Fibroblast of villous mesenchyme (primary cell): ENCODE measurements at regions not wholly inside any gene's neighbourhood (a gene's known extent, or its start where the extent isn't known, plus 50 kb on each side); places are given as distances from the start of the nearest gene placed in this dataset.
"Not testable (repeated sequence)": the region's sequence is repeated elsewhere in the genome, so short reads cannot be mapped to it uniquely, and the experiment has no call there.

Experiments
- DNase-seq: peaks from one replicate; pipeline ENCODE4 v3.0.0-alpha.2; 2010; ENCODE audit warnings: low read depth
- H3K4me3 ChIP-seq: 2 replicates; pipeline ENCODE4 v1.5.1; 2011; ENCODE audit warnings: low read depth, mild to moderate bottlenecking, low read length
- CTCF ChIP-seq: IDR thresholded peaks from 2 replicates; pipeline ENCODE4 v1.5.1; 2012; ENCODE audit warnings: low read depth, mild to moderate bottlenecking, low read length; ENCODE audit not compliant: insufficient read depth

- DNase-seq, result no peak
- no peak overlapping the region for H3K4me3 ChIP-seq
- no peak for TF ChIP-seq CTCF
Observed at GRCh38 chr3:102715030-102715697, 280.3 kb downstream of the ZPLD1 start.

- no peak overlapping the region for H3K4me3 ChIP-seq
- no peak for DNase-seq
- no peak for TF ChIP-seq CTCF
Observed at GRCh38 chr3:102718651-102719050, 283.8 kb downstream of the ZPLD1 start.

- TF ChIP-seq CTCF, result no peak
- H3K4me3 ChIP-seq, result no peak overlapping the region
- no peak for DNase-seq
Observed at GRCh38 chr3:102722317-102722716, 287.5 kb downstream of the ZPLD1 start.

GRCh38 chr3:102727340-102727739 is 292.5 kb downstream of the ZPLD1 start:
- no peak for TF ChIP-seq CTCF
- no peak overlapping the region for H3K4me3 ChIP-seq
- DNase-seq, result no peak

- not testable (repeated sequence) for DNase-seq, H3K4me3 ChIP-seq
Observed at GRCh38 chr3:102732581-102732980, 297.8 kb downstream of the ZPLD1 start.

- DNase-seq, result peak; percentile 0
- no peak overlapping the region for H3K4me3 ChIP-seq
- no peak for TF ChIP-seq CTCF
Observed at GRCh38 chr3:102733791-102734563, 299.2 kb downstream of the ZPLD1 start.

- no peak for DNase-seq
- H3K4me3 ChIP-seq, result no peak overlapping the region
- TF ChIP-seq CTCF, result no peak
Observed at GRCh38 chr3:102735311-102735710, 300.5 kb downstream of the ZPLD1 start.
